WI38 (cell line): ENCODE measurements at regions not wholly inside any gene's neighbourhood (a gene's known extent, or its start where the extent isn't known, plus 50 kb on each side); places are given as distances from the start of the nearest gene placed in this dataset.
"Not testable (repeated sequence)": the region's sequence is repeated elsewhere in the genome, so short reads cannot be mapped to it uniquely, and the experiment has no call there.

ENCODE experiments used
- H3K4me3 ChIP-seq: 2 replicates; pipeline ENCODE4 v1.5.1; 2011; ENCODE audit warnings: low read depth, mild to moderate bottlenecking, control low read depth, low read length
- TF ChIP-seq, protein P1 (sequence below): IDR thresholded peaks from 2 replicates; pipeline ENCODE4 v1.5.1; 2012; ENCODE audit warnings: low read depth, mild to moderate bottlenecking, control low read depth, low read length

DNA sequence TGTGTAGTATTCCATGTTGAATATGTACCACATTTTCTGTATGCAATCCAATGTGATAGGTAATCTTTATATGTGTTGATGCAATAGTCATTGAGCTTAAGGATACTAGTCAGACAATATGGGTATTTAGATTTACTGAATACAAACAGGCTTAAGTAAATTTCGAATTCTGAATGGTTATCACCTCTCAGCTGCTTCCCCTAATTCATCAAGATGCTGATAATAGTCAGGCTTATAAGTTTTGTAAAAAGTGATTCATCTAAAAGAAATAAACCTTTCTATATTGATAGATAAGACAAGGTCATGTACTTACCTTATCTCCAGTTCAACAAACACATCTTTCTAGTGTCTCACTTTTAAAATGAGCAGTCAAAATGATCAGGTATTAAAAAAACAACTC is 205.5 kb downstream of the CASP12 start:
- H3K4me3 ChIP-seq = no peak overlapping the region
- TF ChIP-seq, protein P1, sequence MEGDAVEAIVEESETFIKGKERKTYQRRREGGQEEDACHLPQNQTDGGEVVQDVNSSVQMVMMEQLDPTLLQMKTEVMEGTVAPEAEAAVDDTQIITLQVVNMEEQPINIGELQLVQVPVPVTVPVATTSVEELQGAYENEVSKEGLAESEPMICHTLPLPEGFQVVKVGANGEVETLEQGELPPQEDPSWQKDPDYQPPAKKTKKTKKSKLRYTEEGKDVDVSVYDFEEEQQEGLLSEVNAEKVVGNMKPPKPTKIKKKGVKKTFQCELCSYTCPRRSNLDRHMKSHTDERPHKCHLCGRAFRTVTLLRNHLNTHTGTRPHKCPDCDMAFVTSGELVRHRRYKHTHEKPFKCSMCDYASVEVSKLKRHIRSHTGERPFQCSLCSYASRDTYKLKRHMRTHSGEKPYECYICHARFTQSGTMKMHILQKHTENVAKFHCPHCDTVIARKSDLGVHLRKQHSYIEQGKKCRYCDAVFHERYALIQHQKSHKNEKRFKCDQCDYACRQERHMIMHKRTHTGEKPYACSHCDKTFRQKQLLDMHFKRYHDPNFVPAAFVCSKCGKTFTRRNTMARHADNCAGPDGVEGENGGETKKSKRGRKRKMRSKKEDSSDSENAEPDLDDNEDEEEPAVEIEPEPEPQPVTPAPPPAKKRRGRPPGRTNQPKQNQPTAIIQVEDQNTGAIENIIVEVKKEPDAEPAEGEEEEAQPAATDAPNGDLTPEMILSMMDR = no peak

- H3K4me3 ChIP-seq = no peak overlapping the region
- TF ChIP-seq, protein P1 = no peak
Measured at GRCh38 chr11:104691129-104691528, 207.1 kb downstream of the CASP12 start.

- TF ChIP-seq, protein P1 = no peak
- no peak overlapping the region for H3K4me3 ChIP-seq
Measured at GRCh38 chr11:104690241-104690640, 208.0 kb downstream of the CASP12 start.

DNA sequence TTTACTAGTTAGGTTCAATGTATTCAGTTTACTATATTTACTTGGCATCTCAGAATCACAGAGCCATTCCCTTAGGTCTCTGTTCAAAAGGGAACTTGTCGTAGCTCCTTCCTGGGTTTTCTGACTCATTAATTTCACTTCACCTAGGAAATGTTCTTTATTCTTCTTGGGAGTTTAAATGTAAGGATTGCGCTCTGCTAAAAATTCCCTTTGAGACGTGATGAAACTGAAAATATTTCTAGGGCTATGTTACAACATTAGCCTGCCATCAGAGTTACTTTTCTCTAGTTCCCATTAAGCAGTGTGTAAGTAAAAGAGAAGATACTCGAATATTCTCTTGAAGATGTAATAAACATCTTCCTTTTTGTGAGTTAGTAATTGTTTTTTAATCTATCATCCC is 209.5 kb downstream of the CASP12 start:
- TF ChIP-seq, protein P1 = no peak
- no peak overlapping the region for H3K4me3 ChIP-seq

DNA sequence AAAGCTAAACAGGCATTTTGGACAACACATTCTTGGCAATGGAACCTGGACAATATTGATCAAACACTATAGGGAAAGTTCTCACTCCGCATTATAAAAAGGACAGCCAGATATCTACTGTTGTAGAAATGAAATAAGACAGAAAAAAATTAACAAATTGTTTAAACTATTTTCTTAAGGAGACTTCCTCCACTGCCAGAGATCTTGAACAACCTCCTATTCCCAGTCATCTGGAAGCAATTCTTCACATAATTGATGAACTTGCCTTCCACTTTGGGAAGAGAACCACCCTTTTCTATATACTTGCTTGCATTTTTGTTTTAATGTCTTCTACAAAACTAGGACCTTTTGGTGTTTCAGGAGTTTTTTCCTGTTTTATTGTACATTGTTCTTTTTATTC is 216.1 kb downstream of the CASP12 start:
- no peak overlapping the region for H3K4me3 ChIP-seq
- TF ChIP-seq, protein P1 = no peak

- H3K4me3 ChIP-seq = no peak overlapping the region
- TF ChIP-seq, protein P1 = no peak
Measured at GRCh38 chr11:104679258-104679657, 219.0 kb downstream of the CASP12 start.

- TF ChIP-seq, protein P1 = no peak
- H3K4me3 ChIP-seq = no peak overlapping the region
Measured at GRCh38 chr11:104678408-104678807, 219.9 kb downstream of the CASP12 start.

GRCh38 chr11:104677069-104677468 is 221.2 kb downstream of the CASP12 start:
- H3K4me3 ChIP-seq = not testable (repeated sequence)
